Fibroblast of the aortic adventitia (primary cell): ENCODE measurements at regions not wholly inside any gene's neighbourhood (a gene's known extent, or its start where the extent isn't known, plus 50 kb on each side); places are given as distances from the start of the nearest gene placed in this dataset.

Experiments
- DNase-seq: peaks from one replicate; pipeline ENCODE4 v3.0.0-alpha.2; 2010; ENCODE audit warnings: low read depth
- H3K4me3 ChIP-seq: 2 replicates; pipeline ENCODE4 v1.5.1; 2011; ENCODE audit warnings: low read depth, mild to moderate bottlenecking, control low read depth, low read length, moderate library complexity
- TF ChIP-seq, protein P1 (sequence below): IDR thresholded peaks from 2 replicates; pipeline ENCODE4 v1.5.1; 2011; ENCODE audit warnings: mild to moderate bottlenecking, low read length, control low read depth, inconsistent platforms; ENCODE audit not compliant: insufficient read depth

DNA sequence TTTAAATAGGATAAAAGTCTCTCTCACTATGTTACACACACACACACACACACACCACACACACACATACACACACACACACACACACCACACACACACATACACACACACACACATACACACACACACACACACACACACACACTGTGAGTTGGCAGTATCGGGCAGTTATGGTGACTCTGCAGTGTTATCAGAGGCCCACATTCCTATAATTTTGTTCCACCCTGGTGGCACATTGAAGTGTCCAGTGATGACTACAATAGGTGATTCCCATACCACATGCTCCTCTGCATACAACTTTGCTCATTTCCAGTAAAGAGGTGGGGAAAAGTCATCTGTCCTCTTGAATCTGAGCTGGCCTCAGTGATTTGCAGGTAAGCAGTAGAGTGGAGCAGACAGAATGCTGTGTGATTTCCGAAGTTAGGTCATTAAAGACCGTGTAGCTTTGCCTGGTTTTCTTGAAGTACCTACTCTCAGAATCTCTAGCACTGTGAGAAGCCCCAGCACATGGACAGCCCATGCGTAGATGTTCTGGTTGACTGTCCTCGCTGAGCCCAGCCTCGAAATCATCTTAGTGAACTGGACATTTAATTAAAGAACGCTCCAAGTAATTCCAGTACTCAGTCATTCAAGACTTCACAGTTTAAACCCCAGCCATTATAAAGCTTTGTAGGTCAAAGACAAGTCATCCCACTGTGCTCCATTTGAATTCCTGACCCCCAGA lies 836.6 kb upstream of the SOX9 start:
- TF ChIP-seq, protein P1, sequence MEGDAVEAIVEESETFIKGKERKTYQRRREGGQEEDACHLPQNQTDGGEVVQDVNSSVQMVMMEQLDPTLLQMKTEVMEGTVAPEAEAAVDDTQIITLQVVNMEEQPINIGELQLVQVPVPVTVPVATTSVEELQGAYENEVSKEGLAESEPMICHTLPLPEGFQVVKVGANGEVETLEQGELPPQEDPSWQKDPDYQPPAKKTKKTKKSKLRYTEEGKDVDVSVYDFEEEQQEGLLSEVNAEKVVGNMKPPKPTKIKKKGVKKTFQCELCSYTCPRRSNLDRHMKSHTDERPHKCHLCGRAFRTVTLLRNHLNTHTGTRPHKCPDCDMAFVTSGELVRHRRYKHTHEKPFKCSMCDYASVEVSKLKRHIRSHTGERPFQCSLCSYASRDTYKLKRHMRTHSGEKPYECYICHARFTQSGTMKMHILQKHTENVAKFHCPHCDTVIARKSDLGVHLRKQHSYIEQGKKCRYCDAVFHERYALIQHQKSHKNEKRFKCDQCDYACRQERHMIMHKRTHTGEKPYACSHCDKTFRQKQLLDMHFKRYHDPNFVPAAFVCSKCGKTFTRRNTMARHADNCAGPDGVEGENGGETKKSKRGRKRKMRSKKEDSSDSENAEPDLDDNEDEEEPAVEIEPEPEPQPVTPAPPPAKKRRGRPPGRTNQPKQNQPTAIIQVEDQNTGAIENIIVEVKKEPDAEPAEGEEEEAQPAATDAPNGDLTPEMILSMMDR = no peak
- DNase-seq = no peak
- H3K4me3 ChIP-seq = no peak overlapping the region

DNA sequence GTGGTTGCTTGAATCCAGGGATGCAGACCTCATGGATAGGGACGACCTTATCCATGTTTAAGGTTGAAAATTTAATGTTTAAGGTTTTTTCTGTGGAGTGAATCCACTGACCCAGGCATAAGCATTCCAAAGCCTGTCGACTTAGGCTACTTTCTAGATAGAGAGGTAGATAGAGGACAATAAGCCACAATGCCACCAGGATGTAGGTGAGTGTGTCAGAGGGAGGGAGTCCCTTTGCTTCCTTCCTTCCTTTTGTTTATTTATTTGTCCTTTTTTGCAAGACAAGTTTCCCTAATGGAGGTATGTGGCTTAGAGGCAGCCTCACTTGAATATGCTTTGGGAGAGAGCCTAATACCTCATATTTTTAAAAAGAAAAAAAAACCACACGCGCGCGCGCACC lies 834.2 kb upstream of the SOX9 start:
- TF ChIP-seq, protein P1 = no peak
- no peak overlapping the region for H3K4me3 ChIP-seq
- no peak for DNase-seq

DNA sequence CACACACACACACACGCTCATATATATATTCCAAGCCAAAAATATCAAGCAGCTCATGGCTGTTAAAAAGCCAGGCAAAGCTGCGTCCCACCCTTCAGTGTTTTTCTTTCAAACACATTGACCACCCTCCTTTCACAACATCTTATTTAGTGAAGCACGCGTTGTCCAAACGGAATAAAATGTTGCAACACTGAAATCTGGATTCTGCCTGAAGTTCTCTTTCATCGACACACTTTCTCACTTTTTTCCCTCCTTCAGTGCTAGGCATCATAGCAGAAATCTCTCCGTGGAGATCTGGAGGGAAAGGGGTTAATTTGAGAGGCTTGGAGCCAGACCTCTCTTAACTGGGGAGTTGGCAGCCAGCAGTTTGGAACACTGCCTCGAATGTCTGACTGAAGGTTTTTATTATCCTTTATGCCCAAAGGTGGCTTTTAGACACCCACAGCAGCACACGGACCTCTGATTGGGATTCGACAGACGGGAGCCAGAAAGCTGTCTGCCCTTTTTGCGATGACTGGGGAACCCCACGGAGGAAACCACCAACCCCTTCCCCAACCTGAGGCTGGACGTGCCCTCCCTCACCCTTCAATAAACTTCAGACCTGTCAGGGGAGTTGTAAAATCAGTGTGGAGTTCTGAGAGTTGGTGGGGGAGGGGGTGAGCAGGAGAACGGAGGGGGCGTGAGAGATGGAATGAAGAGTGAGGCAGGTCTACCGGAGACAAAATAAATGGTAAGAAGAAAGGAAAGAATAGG lies 833.6 kb upstream of the SOX9 start:
- DNase-seq = no peak
- TF ChIP-seq, protein P1 = no peak
- H3K4me3 ChIP-seq = no peak overlapping the region

DNA sequence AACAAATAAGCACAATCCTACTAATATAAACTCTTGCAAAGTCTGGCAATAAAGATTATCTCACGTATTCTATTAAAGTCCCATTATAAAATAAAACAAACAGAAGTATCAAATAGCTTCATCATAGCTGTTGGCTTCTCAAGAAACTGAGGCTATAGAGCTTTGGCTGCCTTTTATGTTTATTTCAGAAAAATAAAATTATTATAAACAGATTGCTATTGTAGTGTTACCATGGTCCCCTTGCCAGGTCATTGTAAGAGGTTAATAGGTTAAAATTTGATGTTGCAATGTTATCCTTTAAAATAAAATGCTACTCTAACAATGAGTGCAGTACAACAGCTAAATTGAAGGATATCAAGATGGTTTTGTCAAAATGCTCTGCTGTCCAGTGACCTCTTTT lies 828.8 kb upstream of the SOX9 start:
- no peak for DNase-seq
- no peak overlapping the region for H3K4me3 ChIP-seq
- TF ChIP-seq, protein P1 = no peak

DNA sequence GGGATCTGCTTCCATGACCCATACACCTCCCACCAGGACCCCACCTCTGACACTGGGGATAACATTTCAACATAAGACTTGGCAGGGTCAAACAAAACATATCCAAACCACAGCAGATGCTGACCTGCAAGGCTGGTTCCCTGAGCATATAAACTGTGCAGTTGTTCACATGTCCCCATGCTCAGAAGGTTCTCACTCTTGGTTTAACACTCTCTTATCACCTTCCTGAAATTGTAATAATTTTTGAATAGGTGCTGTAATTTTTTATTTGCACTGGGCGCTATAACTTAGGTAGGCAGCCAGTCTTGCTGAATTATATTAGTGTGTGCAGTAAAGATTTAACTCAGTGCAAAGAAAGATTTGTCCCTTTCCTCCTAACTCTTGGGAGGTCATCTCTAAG lies 824.8 kb upstream of the SOX9 start:
- no peak for DNase-seq
- H3K4me3 ChIP-seq = no peak overlapping the region
- TF ChIP-seq, protein P1 = no peak

DNA sequence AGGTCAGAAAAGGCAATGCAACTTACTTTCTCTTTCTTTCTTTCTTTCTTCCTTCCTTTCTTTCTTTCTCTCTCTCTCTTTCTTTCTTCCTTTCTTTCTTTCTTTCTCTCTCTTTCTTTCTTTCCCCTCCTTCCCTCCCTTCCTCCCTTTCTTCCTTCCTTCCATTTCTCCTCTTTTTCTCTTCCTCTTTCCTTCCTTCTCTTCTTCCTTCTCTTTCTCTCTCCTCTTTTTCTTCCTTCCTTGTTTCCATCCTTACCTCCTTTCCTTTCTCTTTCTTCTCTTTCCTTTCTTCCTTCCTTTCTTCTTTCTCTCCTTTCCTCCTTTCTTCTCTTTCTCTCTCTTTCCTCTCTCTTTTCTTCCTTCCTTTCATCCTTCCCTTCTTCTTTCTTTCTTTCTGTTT lies 819.8 kb upstream of the SOX9 start:
- TF ChIP-seq, protein P1 = no peak
- no peak for DNase-seq

More for the DNA sequence above, 819.8 kb upstream of the SOX9 start:
- no peak overlapping the region for H3K4me3 ChIP-seq
